ENCODE measurements at regions not wholly inside any gene's neighbourhood (a gene's known extent, or its start where the extent isn't known, plus 50 kb on each side); places are given as distances from the start of the nearest gene placed in this dataset.

GRCh38 chr20:40160097-40160550 is 528.9 kb downstream of the MAFB start:
- H3K4me3 ChIP-seq (ENCODE audit: low read length in 3 of 3), result no peak overlapping the region
- no peaks in the 10 kb centered on the region for H3K4me1 ChIP-seq (ENCODE audit: control insufficient read depth in 2 of 3, insufficient read depth in 2 of 3, low read depth in 1 of 3, low read length in 3 of 3)
- H3K9ac ChIP-seq (ENCODE audit: low read length in 3 of 3), result no peak overlapping the region
- H3K36me3 ChIP-seq (ENCODE audit: control insufficient read depth in 2 of 3, insufficient read depth in 3 of 3, low read length in 3 of 3), result no peaks in the 10 kb centered on the region
- no peaks in the 10 kb centered on the region for H3K27me3 ChIP-seq (ENCODE audit: control insufficient read depth, insufficient read depth, low read length)
- FAIRE-seq (no peak), DNase-seq (peak in 4 of 5 donors; percentile 31 to 73 (median 41))
- TF ChIP-seq, protein P1, sequence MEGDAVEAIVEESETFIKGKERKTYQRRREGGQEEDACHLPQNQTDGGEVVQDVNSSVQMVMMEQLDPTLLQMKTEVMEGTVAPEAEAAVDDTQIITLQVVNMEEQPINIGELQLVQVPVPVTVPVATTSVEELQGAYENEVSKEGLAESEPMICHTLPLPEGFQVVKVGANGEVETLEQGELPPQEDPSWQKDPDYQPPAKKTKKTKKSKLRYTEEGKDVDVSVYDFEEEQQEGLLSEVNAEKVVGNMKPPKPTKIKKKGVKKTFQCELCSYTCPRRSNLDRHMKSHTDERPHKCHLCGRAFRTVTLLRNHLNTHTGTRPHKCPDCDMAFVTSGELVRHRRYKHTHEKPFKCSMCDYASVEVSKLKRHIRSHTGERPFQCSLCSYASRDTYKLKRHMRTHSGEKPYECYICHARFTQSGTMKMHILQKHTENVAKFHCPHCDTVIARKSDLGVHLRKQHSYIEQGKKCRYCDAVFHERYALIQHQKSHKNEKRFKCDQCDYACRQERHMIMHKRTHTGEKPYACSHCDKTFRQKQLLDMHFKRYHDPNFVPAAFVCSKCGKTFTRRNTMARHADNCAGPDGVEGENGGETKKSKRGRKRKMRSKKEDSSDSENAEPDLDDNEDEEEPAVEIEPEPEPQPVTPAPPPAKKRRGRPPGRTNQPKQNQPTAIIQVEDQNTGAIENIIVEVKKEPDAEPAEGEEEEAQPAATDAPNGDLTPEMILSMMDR (IDR thresholded peaks at IDR 0.05; ENCODE audit: borderline replicate concordance, extremely low read depth, insufficient read depth), result peak; percentile 57
- intact Hi-C loops (cut with DNase I), result no loop called here
- H3K9me3 ChIP-seq (ENCODE audit: control insufficient read depth in 2 of 3, insufficient read depth in 1 of 3, low read length in 3 of 3), result no peaks in the 10 kb centered on the region
- H3K27ac ChIP-seq (ENCODE audit: low read depth in 2 of 2, low read length in 2 of 2), result no peak overlapping the region

DNA sequence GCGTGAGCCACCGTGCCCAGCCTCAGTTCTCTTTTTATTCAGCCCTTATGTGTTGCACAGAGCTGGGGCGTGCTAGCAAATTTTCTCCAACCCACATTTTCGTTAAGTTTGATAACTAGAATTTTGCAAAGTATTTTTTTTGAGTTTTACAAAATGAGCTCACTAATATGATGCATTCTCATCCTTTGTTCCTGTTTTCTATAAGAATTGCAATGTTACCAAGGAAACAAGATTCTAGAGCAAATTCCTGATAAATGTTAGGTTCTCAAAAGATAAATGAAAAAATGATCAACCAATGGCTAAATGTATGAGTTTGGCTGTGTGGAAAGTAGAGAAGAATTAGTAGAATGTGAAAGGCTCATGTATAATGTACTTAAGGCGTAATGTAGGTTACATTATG is 529.8 kb downstream of the MAFB start:
- Histone ChIP-seq H3K4me3 (ENCODE audit: low read length in 3 of 3) (no peak overlapping the region), H3K9ac (ENCODE audit: low read length in 3 of 3) (no peak overlapping the region), H3K27ac (ENCODE audit: low read depth in 2 of 2, low read length in 2 of 2) (no peak overlapping the region), H3K4me1 (ENCODE audit: control insufficient read depth in 2 of 3, insufficient read depth in 2 of 3, low read depth in 1 of 3, low read length in 3 of 3) (no peaks in the 10 kb centered on the region), H3K27me3 (ENCODE audit: control insufficient read depth, insufficient read depth, low read length) (no peaks in the 10 kb centered on the region), H3K36me3 (ENCODE audit: control insufficient read depth in 2 of 3, insufficient read depth in 3 of 3, low read length in 3 of 3) (no peaks in the 10 kb centered on the region), H3K9me3 (ENCODE audit: control insufficient read depth in 2 of 3, insufficient read depth in 1 of 3, low read length in 3 of 3) (no peaks in the 10 kb centered on the region)
- FAIRE-seq (no peak), DNase-seq (no peak)
- intact Hi-C loops (cut with DNase I), result no loop called here
- TF ChIP-seq, protein P1 (IDR thresholded peaks at IDR 0.05; ENCODE audit: borderline replicate concordance, extremely low read depth, insufficient read depth), result no peak

DNA sequence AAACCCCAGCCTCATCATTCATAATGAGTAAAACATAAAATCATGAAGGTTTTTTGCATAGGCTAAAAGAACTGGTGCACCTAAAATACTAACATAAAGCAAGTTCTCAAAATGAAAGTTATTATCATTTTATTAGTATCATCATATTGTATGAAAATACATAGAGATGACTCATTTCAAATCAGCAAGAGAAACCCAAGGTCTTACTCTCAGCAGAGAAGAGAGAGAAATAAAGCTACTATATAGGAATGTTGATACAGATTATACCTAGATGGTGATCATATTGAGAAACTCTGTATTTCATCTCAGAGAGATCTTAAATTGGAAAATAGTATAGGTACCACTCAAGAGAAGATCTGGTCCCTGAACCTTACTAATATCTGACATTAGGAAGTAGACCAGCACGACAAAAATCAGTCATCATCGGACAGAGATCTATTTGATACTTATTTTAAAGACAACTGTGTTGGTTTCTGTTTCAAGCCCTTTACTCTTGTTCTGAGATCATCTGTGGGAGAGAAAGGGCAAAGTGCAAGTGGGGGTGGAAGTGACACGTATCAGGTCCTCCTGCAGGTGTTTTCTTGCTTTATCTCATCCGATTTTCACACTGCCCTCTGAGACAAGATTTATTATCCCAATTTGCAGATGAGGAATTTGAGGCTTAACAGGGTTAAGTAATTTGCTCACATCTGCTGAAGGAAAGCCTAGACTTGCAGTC is 532.3 kb downstream of the MAFB start:
- Histone ChIP-seq H3K27me3 (ENCODE audit: control insufficient read depth, insufficient read depth, low read length) (no peaks in the 10 kb centered on the region), H3K36me3 (ENCODE audit: control insufficient read depth in 2 of 3, insufficient read depth in 3 of 3, low read length in 3 of 3) (no peaks in the 10 kb centered on the region), H3K9ac (ENCODE audit: low read length in 3 of 3) (no peak overlapping the region), H3K4me3 (ENCODE audit: low read length in 3 of 3) (no peak overlapping the region), H3K4me1 (ENCODE audit: control insufficient read depth in 2 of 3, insufficient read depth in 2 of 3, low read depth in 1 of 3, low read length in 3 of 3) (no peaks in the 10 kb centered on the region), H3K9me3 (ENCODE audit: control insufficient read depth in 2 of 3, insufficient read depth in 1 of 3, low read length in 3 of 3) (no peaks in the 10 kb centered on the region), H3K27ac (ENCODE audit: low read depth in 2 of 2, low read length in 2 of 2) (no peak overlapping the region)
- DNase-seq (peak in 3 of 5 donors; percentile 64 to 75 (median 75)), FAIRE-seq (no peak)
- intact Hi-C loops (cut with DNase I), result no loop called here
- TF ChIP-seq, protein P1 (IDR thresholded peaks at IDR 0.05; ENCODE audit: borderline replicate concordance, extremely low read depth, insufficient read depth), result no peak

All from kidney (tissue), 13 donors.